ENCODE measurements at regions not wholly inside any gene's neighbourhood (a gene's known extent, or its start where the extent isn't known, plus 50 kb on each side); places are given as distances from the start of the nearest gene placed in this dataset.

GRCh38 chr3:34696831-34697230 lies 898.4 kb downstream of the PDCD6IP start:
- no peak for DNase-seq

GRCh38 chr3:34703053-34703452 lies 904.6 kb downstream of the PDCD6IP start:
- DNase-seq: no peak

- no peak for DNase-seq
Observed at GRCh38 chr3:34724916-34725499, 914.3 kb upstream of the ARPP21 start.

DNA sequence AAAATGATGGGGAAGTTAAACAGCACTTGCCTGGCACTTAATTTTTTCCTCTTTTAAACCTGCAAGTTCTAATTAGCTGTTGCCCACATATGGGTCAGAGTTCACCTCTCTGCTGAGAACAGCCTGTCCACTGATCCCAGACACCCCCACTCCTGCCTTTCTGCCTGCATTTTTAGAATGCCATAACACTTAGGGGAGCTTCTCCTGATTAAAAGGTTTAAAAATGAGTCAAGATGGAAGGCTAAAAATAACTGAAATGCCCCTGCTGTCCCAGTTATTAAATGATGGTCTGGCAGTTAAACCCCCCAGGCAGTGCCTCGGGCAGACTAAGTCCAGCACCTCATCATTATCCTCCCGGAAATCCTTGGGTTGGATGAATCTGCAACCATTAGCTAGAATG lies 913.6 kb upstream of the ARPP21 start:
- DNase-seq: no peak

DNA sequence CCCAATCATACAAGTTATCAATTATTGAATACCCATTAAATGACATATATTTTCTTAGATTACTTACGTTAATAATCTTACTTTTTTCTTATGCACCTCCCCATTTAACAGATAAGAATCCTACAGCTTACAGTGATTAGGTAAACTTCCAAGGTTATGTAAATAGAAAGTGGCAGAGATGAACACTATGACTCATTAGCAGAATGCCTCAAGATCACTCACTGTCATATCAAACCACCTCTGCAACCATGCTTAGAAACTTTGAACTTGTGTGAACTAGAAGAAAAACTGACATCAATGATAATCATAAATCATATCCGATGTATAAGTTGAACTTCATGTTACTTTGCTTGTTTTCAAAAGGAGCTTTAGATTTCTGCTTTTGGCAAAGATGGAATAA lies 911.6 kb upstream of the ARPP21 start:
- no peak for DNase-seq

DNA sequence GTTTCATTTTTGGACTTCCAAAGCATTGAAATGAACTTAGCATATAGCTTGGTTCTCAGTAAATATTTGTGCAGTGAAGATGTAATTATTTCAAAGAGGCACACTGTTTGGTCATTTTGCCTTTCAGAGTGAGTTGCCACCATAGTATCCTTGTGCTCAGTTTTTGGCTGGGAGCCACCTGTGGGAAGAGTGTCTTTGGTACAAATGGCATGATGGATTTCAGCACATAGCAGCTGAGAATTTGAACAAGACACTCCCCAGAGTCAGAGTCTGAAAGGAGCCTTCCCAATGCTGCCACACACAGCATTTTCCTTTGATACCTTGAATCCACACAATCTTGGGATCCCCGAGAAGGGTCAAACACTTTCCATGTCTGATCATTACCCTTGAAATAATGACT lies 897.2 kb upstream of the ARPP21 start:
- no peak for DNase-seq

DNA sequence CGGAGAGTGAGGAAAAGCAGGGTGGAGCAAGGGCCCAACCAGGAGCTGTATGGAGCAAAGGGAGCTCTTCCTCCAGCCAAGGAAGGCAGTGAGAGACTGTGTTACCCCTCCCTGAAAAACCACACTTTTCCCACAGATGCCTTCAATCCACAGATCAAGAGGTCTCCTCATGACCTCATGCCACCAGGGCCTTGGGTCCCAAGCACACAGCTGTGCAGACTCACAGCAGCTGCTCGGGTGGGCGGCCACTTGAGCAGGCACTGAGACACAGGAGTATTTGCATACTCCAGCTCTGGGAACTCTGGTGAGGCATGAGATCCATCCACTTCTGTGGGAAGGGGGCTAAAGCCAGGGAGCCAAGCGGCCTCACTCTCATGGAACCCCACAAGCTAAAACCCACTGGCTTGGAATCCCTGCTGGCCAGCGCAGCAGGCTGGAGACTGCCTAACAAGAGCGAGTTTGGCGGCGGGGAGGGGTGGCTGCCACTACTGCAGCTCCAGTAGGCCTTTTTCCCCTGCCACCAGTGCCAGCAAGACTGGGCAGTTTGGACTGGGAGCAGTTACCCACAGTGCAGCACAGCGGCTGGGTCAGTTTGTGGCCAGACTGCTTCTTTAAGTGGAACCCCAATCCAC lies 880.6 kb upstream of the ARPP21 start:
- no peak for DNase-seq

GRCh38 chr3:34777386-34777785 lies 861.9 kb upstream of the ARPP21 start:
- DNase-seq: no peak

- DNase-seq: no peak
Observed at GRCh38 chr3:34779092-34779491, 860.2 kb upstream of the ARPP21 start.

DNA sequence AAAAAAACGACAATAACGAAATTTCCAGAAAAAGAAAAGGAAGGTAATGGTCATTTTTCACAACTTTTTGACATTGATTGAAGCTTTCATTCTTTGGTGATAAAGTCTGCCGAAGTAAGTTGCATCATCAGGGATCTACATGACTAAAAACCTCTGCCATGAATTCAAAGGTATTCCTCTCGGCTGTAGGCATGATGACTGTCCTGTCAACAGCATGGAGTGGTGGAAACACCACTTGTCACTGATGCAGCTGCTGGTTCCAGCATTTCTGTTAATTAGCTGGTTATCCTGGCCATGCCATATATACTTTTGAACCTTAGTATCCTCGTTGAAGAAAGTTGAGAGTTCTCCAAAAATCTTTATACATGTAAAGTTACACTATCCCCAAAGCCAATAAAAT lies 859.0 kb upstream of the ARPP21 start:
- DNase-seq: no peak

GRCh38 chr3:34780973-34781372 lies 858.4 kb upstream of the ARPP21 start:
- DNase-seq: no peak

DNA sequence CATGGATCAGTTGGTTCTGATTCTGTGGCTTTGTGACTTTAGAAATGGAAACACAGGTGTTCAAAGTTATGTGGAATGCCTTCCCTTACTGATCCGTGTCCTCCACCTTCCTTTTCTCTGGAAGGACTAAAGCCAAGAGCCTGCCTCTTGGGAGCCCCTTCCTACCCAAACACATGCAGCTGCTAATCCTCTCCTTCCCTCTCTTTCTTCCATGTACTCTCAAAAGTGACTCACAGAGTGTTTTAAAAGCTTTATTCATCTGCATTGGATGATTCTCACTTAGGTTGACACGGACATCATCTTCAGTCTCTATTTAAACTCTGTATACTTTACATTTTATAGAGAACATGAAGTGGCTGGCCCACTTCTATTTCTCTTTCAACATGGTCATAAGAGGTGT lies 856.5 kb upstream of the ARPP21 start:
- no peak for DNase-seq

- no peak for DNase-seq
Observed at GRCh38 chr3:34783876-34784275, 855.4 kb upstream of the ARPP21 start.

DNA sequence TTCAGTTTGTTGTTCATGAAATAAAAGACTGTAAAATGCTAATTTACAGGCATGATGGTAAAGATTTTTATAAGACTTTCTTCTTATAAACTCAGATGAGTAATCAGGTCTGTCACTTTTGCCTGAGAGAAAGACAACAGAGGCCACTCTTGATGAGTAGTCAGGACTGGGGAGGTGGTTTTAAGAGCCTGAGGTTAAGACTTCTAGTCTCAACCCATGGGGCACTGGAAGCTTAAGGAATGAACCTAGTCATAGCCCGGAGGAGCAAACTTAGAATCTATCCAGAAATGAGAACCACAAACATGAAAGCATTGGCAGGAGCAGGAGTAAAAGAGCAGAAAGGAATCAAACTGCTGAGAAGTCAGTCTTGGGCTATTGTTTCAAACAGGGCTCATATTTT lies 846.3 kb upstream of the ARPP21 start:
- DNase-seq: no peak

- no peak for DNase-seq
Observed at GRCh38 chr3:34807611-34808010, 831.7 kb upstream of the ARPP21 start.

GRCh38 chr3:34808287-34808686 lies 831.0 kb upstream of the ARPP21 start:
- DNase-seq: no peak

DNA sequence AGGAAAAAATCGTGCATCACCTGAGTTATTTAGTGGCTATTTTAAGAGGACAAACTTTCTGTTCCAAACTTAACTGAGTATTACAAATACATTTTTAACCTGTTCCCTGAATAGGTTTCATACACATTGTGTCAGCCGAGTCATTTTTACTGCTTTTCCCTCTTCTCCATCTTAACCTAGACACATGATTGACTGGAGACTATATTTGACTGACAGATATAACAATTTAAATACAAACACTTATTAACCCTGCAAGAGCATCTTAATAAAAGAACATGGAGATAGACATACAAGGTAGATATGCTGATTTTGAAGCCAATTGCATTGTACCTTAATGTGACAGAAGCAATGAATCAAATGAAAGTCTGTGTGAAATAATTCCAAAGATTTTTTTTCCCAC lies 810.5 kb upstream of the ARPP21 start:
- no peak for DNase-seq

DNA sequence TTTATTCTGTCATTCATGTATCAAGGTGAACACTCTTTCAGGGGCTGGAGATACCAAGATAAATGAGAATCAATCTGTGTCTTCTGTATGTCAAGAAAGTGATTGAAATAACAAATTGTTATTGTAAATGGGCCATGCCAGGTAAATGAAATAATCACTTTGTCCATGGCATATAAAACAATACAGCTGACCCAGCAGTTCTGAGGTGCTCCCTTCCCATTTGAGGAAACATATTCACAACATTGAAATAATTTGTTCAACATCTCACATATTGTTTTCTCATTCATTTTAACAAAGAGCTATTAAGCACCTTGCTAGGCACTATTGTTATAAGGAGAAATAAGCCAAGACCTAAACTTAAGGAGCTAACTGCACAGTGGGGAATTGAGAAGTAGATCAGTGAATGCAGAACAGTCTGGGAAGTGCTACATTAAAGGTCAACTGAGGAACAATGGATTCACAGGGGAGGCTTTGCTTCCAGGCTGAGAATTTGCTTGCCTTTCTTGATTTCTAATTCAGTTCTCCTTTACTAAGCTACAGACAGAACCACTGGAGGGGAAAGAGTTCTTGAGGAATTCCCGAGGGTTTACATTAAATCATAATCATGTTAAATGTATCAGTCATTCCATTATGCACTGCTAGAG lies 806.3 kb upstream of the ARPP21 start:
- no peak for DNase-seq

- no peak for DNase-seq
Observed at GRCh38 chr3:34837848-34838741, 801.2 kb upstream of the ARPP21 start.

- no peak for DNase-seq
Observed at GRCh38 chr3:34842706-34843480, 796.4 kb upstream of the ARPP21 start.

- DNase-seq: no peak
Observed at GRCh38 chr3:34844323-34844620, 795.1 kb upstream of the ARPP21 start.

DNA sequence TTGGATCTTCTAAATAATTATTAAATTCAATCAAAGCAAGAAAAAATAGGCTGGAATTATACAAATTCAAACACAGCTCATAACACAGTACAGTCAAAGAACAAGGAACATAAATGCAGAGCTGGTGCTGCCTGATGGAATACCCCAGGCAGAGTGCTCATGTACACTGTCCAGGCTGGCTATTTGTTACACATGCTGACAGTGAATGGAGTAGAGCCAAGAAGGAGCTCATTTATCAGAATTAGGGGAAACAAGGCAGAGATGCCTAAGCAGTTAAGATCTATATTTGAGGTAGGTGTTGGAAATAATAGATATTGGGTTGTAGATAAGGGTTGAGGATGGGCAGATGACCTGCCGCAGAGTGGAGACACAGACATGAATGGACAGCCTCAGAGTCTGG lies 788.2 kb upstream of the ARPP21 start:
- DNase-seq: no peak

- no peak for DNase-seq
Observed at GRCh38 chr3:34852844-34853439, 786.4 kb upstream of the ARPP21 start.

Measured in activated gamma-delta T cell treated with Interleukin-2 at 50 U/mL for 16 hours (primary cell).